H1 (cell line): ENCODE measurements at regions not wholly inside any gene's neighbourhood (a gene's known extent, or its start where the extent isn't known, plus 50 kb on each side); places are given as distances from the start of the nearest gene placed in this dataset.

Experiments
- CTCF ChIA-PET: fragments of 300-600 bp; sonication (Branson Sonifier 250); formaldehyde crosslinking; loops from one replicate; lab custom pipeline; 2021; ENCODE audit not compliant: partially characterized antibody; lab: Charles Lee
- POLR2A ChIA-PET: fragments of 300-600 bp; sonication (Branson Sonifier 250); formaldehyde crosslinking; loops from one replicate; lab custom pipeline; 2021; ENCODE audit warnings: inconsistent platforms; ENCODE audit not compliant: partially characterized antibody; lab: Charles Lee
- DNase-seq, 2 experiments: peaks; one replicate each; pipeline versions ENCODE4 v3.0.0 to v3.0.0-alpha.2; 2010 to 2022; ENCODE audit warnings: low spot score in 2 of 2, low read depth in 1 of 2, mixed read lengths in 1 of 2
- FAIRE-seq: peaks from 2 replicates; lab custom pipeline; 2011; peaks lifted over from hg19 to GRCh38; lab: Jason Lieb, UNC
- H2AFZ ChIP-seq: 2 replicates; pipeline ENCODE4 v1.8.1; 2012; ENCODE audit warnings: low read length, inconsistent platforms
- H2AK5ac ChIP-seq: 2 replicates; pipeline ENCODE4 v1.6.1; 2013; ENCODE audit warnings: low read depth, low read length
- H2BK120ac ChIP-seq: replicated peaks from 2 replicates; pipeline ENCODE3; 2013; ENCODE audit warnings: low read depth, low read length, inconsistent platforms
- H2BK12ac ChIP-seq: 2 replicates; pipeline ENCODE4 v1.6.1; 2013; ENCODE audit warnings: low read depth, low read length
- H2BK15ac ChIP-seq: 2 replicates; pipeline ENCODE4 v1.6.1; 2013; ENCODE audit warnings: low read length
- H2BK20ac ChIP-seq: 2 replicates; pipeline ENCODE4 v1.6.1; 2013; ENCODE audit warnings: low read length
- H2BK5ac ChIP-seq: 2 replicates; pipeline ENCODE4 v1.6.1; 2013; ENCODE audit warnings: low read depth, low read length
- H3K14ac ChIP-seq: 2 replicates; pipeline ENCODE4 v1.6.1; 2013; ENCODE audit warnings: inconsistent platforms; ENCODE audit not compliant: insufficient read length
- H3K18ac ChIP-seq: 2 replicates; pipeline ENCODE4 v1.6.1; 2013; ENCODE audit warnings: low read length; ENCODE audit errors: extremely low read depth
- H3K23ac ChIP-seq: 2 replicates; pipeline ENCODE4 v1.6.1; 2013; ENCODE audit warnings: inconsistent platforms; ENCODE audit not compliant: insufficient read length
- H3K23me2 ChIP-seq: 2 replicates; pipeline ENCODE4 v1.6.1; 2013; ENCODE audit warnings: low read depth, low read length
- H3K27ac ChIP-seq: 2 replicates; pipeline ENCODE4 v1.6.1; 2011; ENCODE audit warnings: low read depth, low read length, inconsistent platforms
- H3K27me3 ChIP-seq, 4 experiments: replicated peaks in 1 of 4; 1 replicate in 1 of 4; 2 replicates in 3 of 4; pipeline versions ENCODE4 v1.6.1 to v1.8.1; 2011 to 2013; ENCODE audit warnings: low read length in 3 of 4, mild to moderate bottlenecking in 3 of 4, inconsistent platforms in 2 of 4, mixed read lengths in 2 of 4, moderate library complexity in 1 of 4; ENCODE audit not compliant: control insufficient read depth in 3 of 4, insufficient read depth in 3 of 4; ENCODE audit errors: extremely low read depth in 1 of 4
- H3K36me3 ChIP-seq, 4 experiments: 2 replicates each; pipeline versions ENCODE4 v1.6.1 to v1.8.1; 2011 to 2013; ENCODE audit warnings: mild to moderate bottlenecking in 4 of 4, low read length in 3 of 4, moderate library complexity in 2 of 4, control low read depth in 1 of 4, inconsistent platforms in 1 of 4; ENCODE audit not compliant: insufficient read depth in 4 of 4, control insufficient read depth in 2 of 4
- H3K4ac ChIP-seq: replicated peaks from 2 replicates; pipeline ENCODE3; 2013; ENCODE audit warnings: low read length, low read depth, mixed read lengths, inconsistent platforms; ENCODE audit not compliant: insufficient read length
- H3K4me1 ChIP-seq, 4 experiments: replicated peaks in 1 of 4; 1 replicate in 1 of 4; 2 replicates in 3 of 4; pipeline versions ENCODE4 v1.6.1 to v1.8.1; 2011 to 2013; ENCODE audit warnings: low read length in 3 of 4, inconsistent platforms in 2 of 4, mixed read lengths in 1 of 4; ENCODE audit not compliant: insufficient read depth in 4 of 4, control insufficient read depth in 3 of 4
- H3K4me2 ChIP-seq, 2 experiments: 2 replicates each; pipeline versions ENCODE4 v1.6.1 to v1.8.1; 2011 to 2013; ENCODE audit warnings: low read depth in 2 of 2, low read length in 2 of 2, control low read depth in 1 of 2, inconsistent platforms in 1 of 2, mild to moderate bottlenecking in 1 of 2; ENCODE audit not compliant: insufficient read depth in 1 of 2
- H3K4me3 ChIP-seq, 4 experiments: fragments of 200-600, 300-600 bp in 1 of 4; sonication (generic), shearing (Covaris generic), sonication (Bioruptor Twin) in 1 of 4; 2 replicates each; pipeline versions ENCODE4 v1.5.1 to v1.8.1; 2011 to 2016; ENCODE audit warnings: low read length in 4 of 4, low read depth in 3 of 4, control low read depth in 2 of 4, inconsistent platforms in 2 of 4, mild to moderate bottlenecking in 2 of 4, mixed read lengths in 1 of 4, moderate library complexity in 1 of 4; ENCODE audit not compliant: insufficient read depth in 2 of 4; ENCODE audit errors: extremely low read depth in 1 of 4
- H3K56ac ChIP-seq: replicated peaks from 2 replicates; pipeline ENCODE3; 2013; ENCODE audit warnings: low read depth, mild to moderate bottlenecking, mixed read lengths, low read length, inconsistent platforms; ENCODE audit not compliant: insufficient read length
- H3K79me1 ChIP-seq: 2 replicates; pipeline ENCODE4 v1.6.1; 2013; ENCODE audit warnings: low read depth, low read length, control low read depth
- H3K79me2 ChIP-seq, 2 experiments: 2 replicates each; pipeline versions ENCODE4 v1.6.1 to v1.8.1; 2012 to 2013; ENCODE audit warnings: low read length in 2 of 2, mild to moderate bottlenecking in 2 of 2, inconsistent platforms in 1 of 2; ENCODE audit not compliant: insufficient read depth in 2 of 2, control insufficient read depth in 1 of 2
- H3K9ac ChIP-seq, 4 experiments: replicated peaks in 1 of 4; 1 replicate in 1 of 4; 2 replicates in 3 of 4; pipeline versions ENCODE4 v1.6.1 to v1.8.1; 2011 to 2013; ENCODE audit warnings: low read depth in 3 of 4, low read length in 3 of 4, control low read depth in 2 of 4, mild to moderate bottlenecking in 2 of 4, moderate library complexity in 2 of 4, inconsistent platforms in 1 of 4; ENCODE audit errors: extremely low read depth in 1 of 4
- H3K9me3 ChIP-seq, 2 experiments: 2 replicates each; pipeline versions ENCODE4 v1.6.1 to v1.8.1; 2012 to 2013; ENCODE audit warnings: mild to moderate bottlenecking in 2 of 2, moderate library complexity in 2 of 2, control low read depth in 1 of 2, inconsistent platforms in 1 of 2, low read depth in 1 of 2, low read length in 1 of 2, mixed read lengths in 1 of 2; ENCODE audit not compliant: insufficient read depth in 2 of 2
- H4K20me1 ChIP-seq, 2 experiments: replicated peaks in 1 of 2; 2 replicates each; pipeline versions ENCODE3 to v1.8.1; 2011 to 2013; ENCODE audit warnings: inconsistent platforms in 2 of 2, low read length in 2 of 2, mild to moderate bottlenecking in 1 of 2; ENCODE audit not compliant: insufficient read depth in 2 of 2, control insufficient read depth in 1 of 2
- H4K5ac ChIP-seq: 2 replicates; pipeline ENCODE4 v1.6.1; 2013; ENCODE audit warnings: low read length, low read depth, mixed read lengths, inconsistent platforms; ENCODE audit not compliant: insufficient read length
- H4K8ac ChIP-seq: 2 replicates; pipeline ENCODE4 v1.8.0; 2013; ENCODE audit warnings: mild to moderate bottlenecking, moderate library complexity, low read length, inconsistent platforms; ENCODE audit not compliant: insufficient read depth; ENCODE audit errors: extremely low read depth
- H4K91ac ChIP-seq: replicated peaks from 2 replicates; pipeline ENCODE3; 2013; ENCODE audit warnings: low read length, mixed read lengths, inconsistent platforms; ENCODE audit not compliant: insufficient read length
- NANOG ChIP-seq: IDR thresholded peaks from 2 replicates; pipeline ENCODE4 v1.6.1; 2011; ENCODE audit warnings: low read length, low read depth, mild to moderate bottlenecking, inconsistent platforms; ENCODE audit not compliant: insufficient read depth, poor library complexity, severe bottlenecking
- RFX5 ChIP-seq: IDR thresholded peaks from 2 replicates; pipeline ENCODE4 v1.6.1; 2011; ENCODE audit warnings: low read depth, low read length, improper control_type of control experiment, borderline replicate concordance
- SIN3A ChIP-seq, 2 experiments: IDR thresholded peaks in 1 of 2; conservative IDR thresholded peaks in 1 of 2; 2 replicates each; pipeline ENCODE4 v1.6.1; 2011 to 2012; ENCODE audit warnings: low read length in 2 of 2, improper control_type of control experiment in 1 of 2, low read depth in 1 of 2, mild to moderate bottlenecking in 1 of 2
- SP1 ChIP-seq: IDR thresholded peaks from 2 replicates; pipeline ENCODE4 v1.6.1; 2011; ENCODE audit warnings: low read depth, low read length
- SP4 ChIP-seq: IDR thresholded peaks from 2 replicates; pipeline ENCODE4 v1.6.1; 2012; ENCODE audit warnings: low read length, inconsistent platforms
- WGBS, 2 experiments: shearing (Covaris generic) in 1 of 2; methylation state at CpG; one replicate each; pipeline versions ENCODE4 v1.1.6 to v1.1.7; 2013 to 2015; ENCODE audit warnings: low lambda C conversion rate in 2 of 2, mixed read lengths in 2 of 2, inconsistent platforms in 1 of 2, low coverage in 1 of 2, missing lambda C conversion rate in 1 of 2; ENCODE audit not compliant: insufficient replicate concordance in 2 of 2, insufficient coverage in 1 of 2, insufficient read length in 1 of 2; ENCODE audit errors: extremely low coverage in 1 of 2, missing lambda C conversion rate in 1 of 2; 5-methylcytosine and 5-hydroxymethylcytosine counted together
- TF ChIP-seq, protein P1 (sequence below): IDR thresholded peaks from 2 replicates; pipeline ENCODE4 v1.6.1; 2011; ENCODE audit warnings: low read length, improper control_type of control experiment

- Histone ChIP-seq H4K8ac (no peak overlapping the region), H2AFZ (peak overlapping the region; percentile 87; the same call in 1 of the 2 replicates), H3K9ac (no peak overlapping the region), H2BK20ac (no peak overlapping the region), H3K4me1 (no peaks in the 10 kb centered on the region), H2BK120ac (no peak overlapping the region), H3K4ac (no peak overlapping the region), H2BK5ac (no peak overlapping the region), H3K79me2 (no peaks in the 10 kb centered on the region), H3K56ac (no peak overlapping the region), H3K79me1 (no peaks in the 10 kb centered on the region), H3K27ac (no peak overlapping the region), H3K23ac (no peak overlapping the region), H2BK12ac (0 out of 2 replicates have a peak overlapping the region, but pooled peaks have one; percentile 44), H3K14ac (no peak overlapping the region), H4K91ac (no peak overlapping the region), H3K27me3 (no peaks in the 10 kb centered on the region), H3K23me2 (no peaks in the 10 kb centered on the region), H3K18ac (no peak overlapping the region), H3K36me3 (no peaks in the 10 kb centered on the region), H3K4me2 (no peak overlapping the region), H4K20me1 (no peaks in the 10 kb centered on the region), H3K9me3 (peaks cover 2 to 3% of the 10 kb centered on the region in 2 experiments; a peak in 3 of 4 replicates), H4K5ac (no peak overlapping the region), H2AK5ac (no peak overlapping the region), H3K4me3 (no peak overlapping the region), H2BK15ac (no peak overlapping the region)
- ChIA-PET CTCF (interaction anchor here (0.9 kb wide), 1 partner anchor 14 kb away, joined by 3 read pairs; no protein-coding TSS in a partner anchor), POLR2A (no interaction called here)
- FAIRE-seq (no peak), DNase-seq (no peak)
- TF ChIP-seq SP1 (no peak), NANOG (no peak), SP4 (no peak), RFX5 (no peak), SIN3A (conservative IDR thresholded peaks at IDR 0.05 in 1 of 2, IDR thresholded peaks at IDR 0.05 in 1 of 2; ENCODE audit: low read depth in 1 of 2, low read length in 2 of 2) (no peak)
- TF ChIP-seq, protein P1, sequence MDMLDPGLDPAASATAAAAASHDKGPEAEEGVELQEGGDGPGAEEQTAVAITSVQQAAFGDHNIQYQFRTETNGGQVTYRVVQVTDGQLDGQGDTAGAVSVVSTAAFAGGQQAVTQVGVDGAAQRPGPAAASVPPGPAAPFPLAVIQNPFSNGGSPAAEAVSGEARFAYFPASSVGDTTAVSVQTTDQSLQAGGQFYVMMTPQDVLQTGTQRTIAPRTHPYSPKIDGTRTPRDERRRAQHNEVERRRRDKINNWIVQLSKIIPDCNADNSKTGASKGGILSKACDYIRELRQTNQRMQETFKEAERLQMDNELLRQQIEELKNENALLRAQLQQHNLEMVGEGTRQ = no peak
- 100% methylated on average over 1 of the region's 1 CpG; no CpG with 5 or more reads in 1 of the 2 experiments for WGBS, 2 experiments
These were observed 911.7 kb upstream of the NDST4 start for GRCh38 chr4:116024954-116025708.
